H9 (cell line): ENCODE measurements at regions not wholly inside any gene's neighbourhood (a gene's known extent, or its start where the extent isn't known, plus 50 kb on each side); places are given as distances from the start of the nearest gene placed in this dataset.

ENCODE experiments used
- DNase-seq: peaks from one replicate; pipeline ENCODE4 v3.0.0-alpha.2; 2017
- H2AFZ ChIP-seq: one replicate; pipeline ENCODE4 v1.6.1; 2013; ENCODE audit warnings: mild to moderate bottlenecking, low read length, control low read depth, moderate library complexity
- H2AK5ac ChIP-seq: 2 replicates; pipeline ENCODE4 v1.6.1; 2013; ENCODE audit warnings: low read length, control low read depth, mixed read lengths; ENCODE audit not compliant: insufficient read length
- H2BK120ac ChIP-seq: one replicate; pipeline ENCODE4 v1.6.1; 2013; ENCODE audit warnings: low read depth, mild to moderate bottlenecking, low read length, control low read depth, inconsistent platforms; ENCODE audit not compliant: poor library complexity, severe bottlenecking
- H2BK12ac ChIP-seq: 2 replicates; pipeline ENCODE4 v1.6.1; 2013; ENCODE audit warnings: low read length, control low read depth, mixed read lengths, low read depth; ENCODE audit not compliant: insufficient read length
- H2BK15ac ChIP-seq: 2 replicates; pipeline ENCODE4 v1.6.1; 2013; ENCODE audit warnings: low read depth, low read length, control low read depth
- H2BK20ac ChIP-seq: one replicate; pipeline ENCODE4 v1.6.1; 2013; ENCODE audit warnings: low read depth, mild to moderate bottlenecking, low read length, control low read depth, inconsistent platforms; ENCODE audit not compliant: poor library complexity, severe bottlenecking
- H2BK5ac ChIP-seq: 2 replicates; pipeline ENCODE4 v1.6.1; 2013; ENCODE audit warnings: low read length, control low read depth, mixed read lengths; ENCODE audit not compliant: insufficient read length
- H3K14ac ChIP-seq: 2 replicates; pipeline ENCODE4 v1.6.1; 2013; ENCODE audit warnings: low read length, control low read depth; ENCODE audit not compliant: insufficient read depth
- H3K18ac ChIP-seq: 2 replicates; pipeline ENCODE4 v1.6.1; 2013; ENCODE audit warnings: low read depth, mild to moderate bottlenecking, mixed read lengths, low read length, control low read depth; ENCODE audit not compliant: insufficient read length
- H3K23ac ChIP-seq: 2 replicates; pipeline ENCODE4 v1.6.1; 2013; ENCODE audit warnings: low read length, control low read depth, mixed read lengths, low read depth; ENCODE audit not compliant: insufficient read length
- H3K23me2 ChIP-seq: 2 replicates; pipeline ENCODE4 v1.6.1; 2013; ENCODE audit warnings: low read depth, mild to moderate bottlenecking, mixed read lengths, low read length, control low read depth; ENCODE audit not compliant: insufficient read length, poor library complexity, severe bottlenecking
- H3K27ac ChIP-seq: 2 replicates; pipeline ENCODE4 v1.5.1; 2013; ENCODE audit warnings: low read length, control low read depth, mixed read lengths, low read depth; ENCODE audit not compliant: insufficient read length
- H3K27me3 ChIP-seq: 2 replicates; pipeline ENCODE4 v1.6.1; 2013; ENCODE audit warnings: low read length, control low read depth, inconsistent platforms; ENCODE audit not compliant: insufficient read depth
- H3K4ac ChIP-seq: 2 replicates; pipeline ENCODE4 v1.6.1; 2013; ENCODE audit warnings: low read depth, mild to moderate bottlenecking, control low read depth, inconsistent platforms, low read length, moderate library complexity
- H3K4me1 ChIP-seq: 2 replicates; pipeline ENCODE4 v1.6.1; 2013; ENCODE audit warnings: low read length, control low read depth, inconsistent platforms; ENCODE audit not compliant: insufficient read depth
- H3K4me2 ChIP-seq: 2 replicates; pipeline ENCODE4 v1.6.1; 2013; ENCODE audit warnings: low read length, control low read depth, mixed read lengths; ENCODE audit not compliant: insufficient read length, insufficient read depth
- H3K56ac ChIP-seq: 2 replicates; pipeline ENCODE4 v1.6.1; 2013; ENCODE audit warnings: low read depth, mild to moderate bottlenecking, mixed read lengths, low read length, control low read depth; ENCODE audit not compliant: insufficient read length
- H3K79me1 ChIP-seq: 2 replicates; pipeline ENCODE4 v1.6.1; 2013; ENCODE audit warnings: low read depth, mild to moderate bottlenecking, moderate library complexity, low read length, control low read depth, inconsistent platforms; ENCODE audit not compliant: insufficient read depth, poor library complexity, severe bottlenecking
- H3K79me2 ChIP-seq: 2 replicates; pipeline ENCODE4 v1.6.1; 2013; ENCODE audit warnings: low read length, control low read depth, inconsistent platforms; ENCODE audit not compliant: insufficient read depth
- H3K9ac ChIP-seq: 2 replicates; pipeline ENCODE4 v1.6.1; 2013; ENCODE audit warnings: low read length, control low read depth, mixed read lengths; ENCODE audit not compliant: insufficient read length; ENCODE audit errors: extremely low read depth
- H3K9me3 ChIP-seq: one replicate; pipeline ENCODE4 v1.6.1; 2013; ENCODE audit warnings: low read depth, low read length, inconsistent platforms; ENCODE audit not compliant: control insufficient read depth
- H3T11ph ChIP-seq: one replicate; pipeline ENCODE4 v1.6.1; 2013; ENCODE audit warnings: mild to moderate bottlenecking, low read length, control low read depth, inconsistent platforms
- H4K20me1 ChIP-seq: one replicate; pipeline ENCODE4 v1.6.1; 2013; ENCODE audit not compliant: control insufficient read depth, insufficient read length, insufficient read depth
- H4K5ac ChIP-seq: 2 replicates; pipeline ENCODE4 v1.6.1; 2013; ENCODE audit warnings: low read depth, mild to moderate bottlenecking, mixed read lengths, low read length, control low read depth; ENCODE audit not compliant: insufficient read length
- H4K8ac ChIP-seq: replicated peaks from 2 replicates; pipeline ENCODE4 v1.6.1; 2013; ENCODE audit warnings: low read length, control low read depth, mixed read lengths, low read depth; ENCODE audit not compliant: insufficient read length
- H4K91ac ChIP-seq: 2 replicates; pipeline ENCODE4 v1.6.1; 2013; ENCODE audit warnings: low read depth, mild to moderate bottlenecking, moderate library complexity, mixed read lengths, low read length, control low read depth; ENCODE audit not compliant: insufficient read length
- H3K27ac Mint-ChIP-seq, 3 experiments: 2 replicates in 2 of 3; 3 replicates in 1 of 3; pipeline ENCODE4 v1.8.0; 2020 to 2021; ENCODE audit warnings: mixed read lengths in 3 of 3, mild to moderate bottlenecking in 1 of 3, moderate library complexity in 1 of 3
- H3K27me3 Mint-ChIP-seq: 2 replicates; pipeline ENCODE4 v1.8.0; 2021; ENCODE audit warnings: low read depth, mild to moderate bottlenecking, moderate library complexity, mixed read lengths
- H3K36me3 Mint-ChIP-seq, 3 experiments: 2 replicates in 2 of 3; 3 replicates in 1 of 3; pipeline ENCODE4 v1.8.0; 2020 to 2021; ENCODE audit warnings: low read depth in 3 of 3, mixed read lengths in 3 of 3; ENCODE audit not compliant: insufficient read depth in 1 of 3
- H3K4me1 Mint-ChIP-seq, 2 experiments: 2 replicates each; pipeline ENCODE4 v1.8.0; 2020; ENCODE audit warnings: mixed read lengths in 2 of 2
- H3K4me3 Mint-ChIP-seq, 2 experiments: 2 replicates in 1 of 2; 3 replicates in 1 of 2; pipeline ENCODE4 v1.8.0; 2020 to 2021; ENCODE audit warnings: mild to moderate bottlenecking in 2 of 2, mixed read lengths in 2 of 2, moderate library complexity in 1 of 2
- H3K9me3 Mint-ChIP-seq, 2 experiments: 2 replicates in 1 of 2; 3 replicates in 1 of 2; pipeline ENCODE4 v1.8.0; 2020; ENCODE audit warnings: mild to moderate bottlenecking in 2 of 2, mixed read lengths in 2 of 2, moderate library complexity in 1 of 2
- WGBS: extraction: QIAGEN DNeasy Blood & Tissue Kit; methylation state at CpG from one replicate; pipeline ENCODE4 v1.1.7; 2013; ENCODE audit warnings: missing lambda C conversion rate, low lambda C conversion rate, mixed read lengths; ENCODE audit not compliant: insufficient read length; ENCODE audit errors: extremely low coverage; 5-methylcytosine and 5-hydroxymethylcytosine counted together
- TF ChIP-seq, protein P1 (sequence below): fragments of 200-600 bp; sonication (generic); conservative IDR thresholded peaks from 3 replicates; pipeline ENCODE4 v1.8.0; 2021; ENCODE audit warnings: antibody characterized with exemption, mild to moderate bottlenecking

DNA sequence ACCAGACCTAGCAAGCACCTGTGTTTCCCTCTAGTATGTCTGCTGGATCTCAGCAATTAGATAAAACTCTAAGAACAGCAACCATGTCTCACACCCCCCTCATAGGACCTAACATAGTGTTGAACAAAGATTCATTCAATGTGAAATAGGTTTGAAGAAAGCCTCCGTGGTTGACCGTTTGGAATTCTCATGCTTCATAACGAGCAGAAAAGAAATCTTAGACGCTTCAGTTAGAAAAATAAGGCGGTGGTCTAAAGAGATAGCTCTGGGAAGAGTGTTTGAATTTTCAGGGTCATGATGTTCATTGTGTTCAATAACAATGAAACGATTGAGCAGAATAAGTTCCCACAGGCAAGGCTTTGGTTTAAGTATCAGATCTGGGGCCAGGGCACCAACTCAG is 332.9 kb downstream of the COG6 start:
- Histone ChIP-seq H3T11ph (no peak overlapping the region), H4K91ac (no peak overlapping the region), H2AFZ (no peak overlapping the region), H2BK5ac (no peak overlapping the region), H2BK20ac (no peak overlapping the region), H3K14ac (no peak overlapping the region), H2BK120ac (no peak overlapping the region), H3K23me2 (no peaks in the 10 kb centered on the region), H3K23ac (no peak overlapping the region), H3K4ac (no peak overlapping the region), H3K9me3 (no peaks in the 10 kb centered on the region), H3K79me2 (no peaks in the 10 kb centered on the region), H3K79me1 (no peaks in the 10 kb centered on the region), H3K27ac (no peak overlapping the region), H3K4me1 (no peaks in the 10 kb centered on the region), H3K9ac (no peak overlapping the region), H3K56ac (no peak overlapping the region), H2BK12ac (no peak overlapping the region), H3K18ac (no peak overlapping the region), H4K20me1 (no peaks in the 10 kb centered on the region), H4K5ac (no peak overlapping the region), H3K27me3 (no peaks in the 10 kb centered on the region), H4K8ac (no peak overlapping the region), H2BK15ac (no peak overlapping the region), H3K4me2 (no peak overlapping the region), H2AK5ac (no peak overlapping the region)
- TF ChIP-seq, protein P1, sequence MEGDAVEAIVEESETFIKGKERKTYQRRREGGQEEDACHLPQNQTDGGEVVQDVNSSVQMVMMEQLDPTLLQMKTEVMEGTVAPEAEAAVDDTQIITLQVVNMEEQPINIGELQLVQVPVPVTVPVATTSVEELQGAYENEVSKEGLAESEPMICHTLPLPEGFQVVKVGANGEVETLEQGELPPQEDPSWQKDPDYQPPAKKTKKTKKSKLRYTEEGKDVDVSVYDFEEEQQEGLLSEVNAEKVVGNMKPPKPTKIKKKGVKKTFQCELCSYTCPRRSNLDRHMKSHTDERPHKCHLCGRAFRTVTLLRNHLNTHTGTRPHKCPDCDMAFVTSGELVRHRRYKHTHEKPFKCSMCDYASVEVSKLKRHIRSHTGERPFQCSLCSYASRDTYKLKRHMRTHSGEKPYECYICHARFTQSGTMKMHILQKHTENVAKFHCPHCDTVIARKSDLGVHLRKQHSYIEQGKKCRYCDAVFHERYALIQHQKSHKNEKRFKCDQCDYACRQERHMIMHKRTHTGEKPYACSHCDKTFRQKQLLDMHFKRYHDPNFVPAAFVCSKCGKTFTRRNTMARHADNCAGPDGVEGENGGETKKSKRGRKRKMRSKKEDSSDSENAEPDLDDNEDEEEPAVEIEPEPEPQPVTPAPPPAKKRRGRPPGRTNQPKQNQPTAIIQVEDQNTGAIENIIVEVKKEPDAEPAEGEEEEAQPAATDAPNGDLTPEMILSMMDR, result no peak
- Mint-ChIP-seq H3K9me3 (peaks cover 0 to 3% of the 10 kb centered on the region in 2 experiments; a peak in 2 of 5 replicates), H3K36me3 (no peaks in the 10 kb centered on the region), H3K4me3 (no peak overlapping the region), H3K27ac (no peak overlapping the region; a peak in 1 of 7 replicates), H3K4me1 (no peaks in the 10 kb centered on the region), H3K27me3 (no peaks in the 10 kb centered on the region; the same call in 1 of the 2 replicates)
- no CpG with 5 or more reads among the region's 6 CpGs for WGBS
- DNase-seq, result no peak
